ENCODE measurements at regions not wholly inside any gene's neighbourhood (a gene's known extent, or its start where the extent isn't known, plus 50 kb on each side); places are given as distances from the start of the nearest gene placed in this dataset.
"Not testable (repeated sequence)": the region's sequence is repeated elsewhere in the genome, so short reads cannot be mapped to it uniquely, and the experiment has no call there.

DNA sequence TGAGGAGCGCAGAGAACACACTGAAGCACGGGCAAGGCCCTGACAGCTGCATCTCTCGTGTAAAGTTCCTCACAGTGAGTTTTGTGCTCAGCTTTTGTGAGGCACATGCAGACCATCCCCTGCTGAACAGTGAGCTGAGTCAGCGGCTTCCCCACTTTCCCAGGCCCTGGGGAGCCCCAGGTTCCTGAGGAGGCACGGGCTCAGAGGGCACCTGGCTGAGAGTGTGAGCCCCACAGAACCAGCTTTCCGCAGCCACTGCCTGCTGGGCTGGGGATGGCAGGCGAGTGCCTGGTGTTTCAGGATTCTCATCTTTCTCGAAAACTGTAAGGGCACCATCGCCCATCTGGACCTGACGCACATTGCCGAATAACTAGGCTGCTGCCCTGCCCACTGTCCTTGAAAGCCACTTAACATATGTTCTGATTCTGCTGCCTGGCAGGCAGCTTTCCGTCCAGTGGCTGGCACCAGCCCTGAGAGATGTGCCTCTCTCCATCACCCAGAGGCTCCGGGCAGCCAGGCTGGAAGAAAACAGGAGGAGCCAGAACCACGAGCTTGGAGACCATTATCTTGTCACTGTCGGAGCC lies 266.7 kb upstream of the FOXF1 start:
- no peak for DNase-seq

DNA sequence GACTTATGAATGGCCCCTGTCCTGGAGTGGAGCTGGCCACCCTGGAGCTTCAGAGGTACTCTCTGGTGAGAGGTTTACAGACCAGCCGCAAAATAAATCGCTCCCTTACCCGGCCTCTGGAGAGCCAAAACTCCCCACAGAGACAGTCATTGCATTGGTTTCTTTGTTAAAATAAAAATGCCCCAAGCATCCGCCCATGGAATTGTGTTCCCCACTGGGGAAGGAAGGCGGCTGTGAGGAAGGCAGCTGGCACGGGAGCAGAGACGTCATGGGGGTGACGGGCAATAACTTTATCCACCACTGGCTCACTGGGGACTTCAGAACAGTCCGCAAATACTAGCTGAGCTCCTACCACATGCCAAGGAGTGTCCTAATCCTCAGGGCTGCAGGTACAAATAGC lies 266.2 kb upstream of the FOXF1 start:
- DNase-seq: no peak

GRCh38 chr16:86244936-86245335 lies 265.4 kb upstream of the FOXF1 start:
- no peak for DNase-seq

DNA sequence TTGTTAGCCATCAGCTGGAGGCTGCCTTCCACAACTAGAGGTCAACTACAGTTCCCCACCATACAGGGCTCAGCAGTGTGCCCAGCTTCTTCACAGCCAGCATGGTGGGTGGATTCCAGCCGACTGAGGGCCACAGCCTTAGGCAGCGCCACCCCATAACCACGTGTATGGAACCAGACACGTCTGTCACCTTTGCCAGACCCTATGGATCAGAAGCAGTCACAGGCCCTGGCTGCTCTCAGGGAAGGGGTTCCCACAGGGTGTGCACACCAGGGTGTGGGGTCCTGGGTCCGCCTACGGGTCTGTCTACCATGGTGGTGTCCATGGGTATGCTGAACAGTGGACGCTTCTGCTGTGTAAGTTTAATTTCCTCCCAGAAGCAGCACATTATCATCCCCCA lies 265.0 kb upstream of the FOXF1 start:
- DNase-seq: no peak

DNA sequence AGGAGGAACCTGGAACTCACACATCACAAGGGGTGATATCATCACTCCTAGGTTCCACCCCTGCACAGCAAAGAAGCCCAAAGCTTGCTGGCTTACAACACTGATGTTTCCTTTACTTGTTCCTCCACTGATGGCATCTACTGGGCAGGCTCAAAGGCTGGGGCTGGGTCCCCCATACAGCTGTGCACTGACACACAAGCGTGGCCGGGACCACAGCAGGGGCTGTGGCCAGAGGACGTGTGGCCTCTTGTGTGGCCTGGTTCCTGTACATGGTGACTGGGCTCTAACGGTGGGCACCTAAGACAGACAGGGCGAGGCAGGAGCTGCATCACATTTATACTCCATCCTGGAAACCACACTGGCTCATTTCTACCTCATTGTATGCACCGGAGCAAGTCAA lies 264.4 kb upstream of the FOXF1 start:
- DNase-seq: no peak

GRCh38 chr16:86248310-86248905 lies 261.9 kb upstream of the FOXF1 start:
- no peak for DNase-seq

- DNase-seq: no peak
Measured at GRCh38 chr16:86249631-86250030, 260.7 kb upstream of the FOXF1 start.

- DNase-seq: no peak
Measured at GRCh38 chr16:86251682-86252081, 258.6 kb upstream of the FOXF1 start.

DNA sequence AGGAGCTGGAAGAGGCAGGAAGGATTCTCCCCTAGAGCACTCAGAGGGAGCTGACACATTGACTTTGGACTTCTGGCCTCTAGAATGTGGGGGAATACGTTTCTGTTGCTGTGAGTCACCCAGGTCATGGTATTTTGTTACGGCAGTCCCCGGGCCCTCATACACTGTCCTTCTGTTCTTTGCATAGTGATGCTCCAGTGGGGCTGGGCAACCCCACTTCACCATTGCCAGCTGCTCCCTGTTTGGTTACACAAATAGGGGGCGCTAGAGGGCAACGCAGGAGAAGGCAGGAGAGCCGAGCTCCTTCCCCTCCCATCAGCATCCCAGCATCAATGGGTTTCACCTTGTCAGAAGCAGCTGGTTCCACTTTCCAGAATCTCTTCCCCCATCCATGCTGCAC lies 257.7 kb upstream of the FOXF1 start:
- no peak for DNase-seq

- no peak for DNase-seq
Measured at GRCh38 chr16:86255966-86256365, 254.4 kb upstream of the FOXF1 start.

DNA sequence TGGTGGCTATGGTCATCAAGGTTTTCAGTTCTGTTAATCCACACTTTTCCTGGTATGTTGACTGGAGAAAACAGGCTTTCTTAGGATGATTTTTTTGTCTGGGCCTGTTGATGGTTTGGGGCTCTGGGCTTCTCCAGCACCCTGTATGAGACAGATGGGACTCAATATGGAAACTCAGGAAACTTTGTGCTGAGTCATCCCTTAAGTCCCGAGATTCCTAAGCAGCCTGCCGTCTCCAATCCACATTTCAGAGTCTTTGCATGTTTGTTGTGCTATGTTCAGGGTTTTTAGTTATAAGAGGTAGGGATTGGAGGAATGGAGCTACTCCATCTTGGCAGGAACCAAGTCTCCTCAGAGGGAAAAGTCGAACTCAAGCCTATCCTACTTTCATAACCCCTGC lies 253.3 kb upstream of the FOXF1 start:
- DNase-seq: no peak

DNA sequence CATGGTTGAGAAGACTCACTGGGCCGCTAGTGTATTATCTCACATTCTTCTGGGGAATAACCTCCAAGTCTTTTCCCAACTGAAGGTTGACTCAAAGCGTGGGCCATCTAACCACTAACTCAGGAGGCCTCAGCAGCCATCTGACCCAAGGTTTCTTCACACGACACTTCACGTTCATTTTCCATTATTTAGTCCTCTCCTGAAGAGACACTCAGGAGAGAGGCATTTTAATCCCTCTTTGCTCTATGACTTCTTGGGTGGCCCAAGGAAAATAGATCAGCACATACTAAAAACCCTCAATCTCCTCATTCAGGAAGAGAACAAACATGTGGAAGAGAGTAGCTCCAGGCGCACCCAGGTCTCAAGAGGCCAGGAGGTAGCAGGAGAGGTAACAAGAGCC lies 252.8 kb upstream of the FOXF1 start:
- no peak for DNase-seq

GRCh38 chr16:86258713-86259112 lies 251.6 kb upstream of the FOXF1 start:
- no peak for DNase-seq

GRCh38 chr16:86259499-86259898 lies 250.8 kb upstream of the FOXF1 start:
- no peak for DNase-seq

DNA sequence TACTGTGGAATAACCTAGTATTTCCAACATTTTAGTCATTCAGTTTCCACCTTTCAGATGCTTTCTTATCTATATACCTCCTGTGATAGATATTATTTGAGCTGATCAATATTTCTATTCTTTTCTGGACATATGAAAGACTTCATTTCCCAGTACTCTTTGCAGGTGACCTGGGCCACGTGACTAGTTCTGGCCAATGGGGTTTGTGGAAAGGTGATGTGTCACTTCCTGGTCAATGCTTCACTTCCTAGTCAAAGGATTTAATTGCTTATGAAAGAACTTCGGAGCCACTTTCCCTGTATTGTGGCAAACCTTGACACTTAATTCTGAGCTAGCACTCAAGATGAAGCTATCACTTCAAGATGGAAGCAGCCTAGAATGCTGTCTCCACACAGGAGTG lies 248.9 kb upstream of the FOXF1 start:
- no peak for DNase-seq

DNA sequence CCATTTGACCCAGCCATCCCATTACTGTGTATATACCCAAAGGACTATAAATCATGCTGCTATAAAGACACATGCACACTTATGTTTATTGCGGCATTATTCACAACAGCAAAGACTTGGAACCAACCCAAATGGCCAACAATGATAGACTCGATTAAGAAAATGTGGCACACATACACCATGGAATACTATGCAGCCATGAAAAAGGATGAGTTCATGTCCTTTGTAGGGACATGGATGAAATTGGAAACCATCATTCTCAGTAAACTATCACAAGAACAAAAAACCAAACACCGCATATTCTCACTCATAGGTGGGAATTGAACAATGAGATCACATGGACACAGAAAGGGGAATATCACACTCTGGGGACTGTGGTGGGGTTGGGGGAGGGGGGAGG lies 242.7 kb upstream of the FOXF1 start:
- not testable (repeated sequence) for DNase-seq

GRCh38 chr16:86270696-86271095 lies 239.6 kb upstream of the FOXF1 start:
- no peak for DNase-seq

DNA sequence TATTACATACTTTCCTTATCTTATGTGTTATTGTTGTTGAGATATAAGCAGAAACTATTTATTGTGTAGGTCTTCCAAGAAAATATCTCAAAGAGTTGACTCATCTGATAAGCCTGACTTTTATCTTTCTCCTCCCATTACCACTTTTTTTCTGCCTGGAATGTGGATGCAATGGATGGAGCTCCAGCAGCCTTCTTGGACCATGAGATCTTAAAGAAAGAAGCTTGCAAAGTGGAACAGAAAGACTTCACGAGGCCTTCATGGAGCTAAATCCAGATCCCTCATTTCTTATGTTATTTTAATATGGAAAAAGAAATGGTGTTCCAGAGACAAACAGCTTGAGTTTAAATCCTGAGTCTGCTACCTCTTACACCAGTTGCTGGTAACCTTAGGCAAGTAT lies 237.6 kb upstream of the FOXF1 start:
- no peak for DNase-seq

- no peak for DNase-seq
Measured at GRCh38 chr16:86277221-86277620, 233.1 kb upstream of the FOXF1 start.

DNA sequence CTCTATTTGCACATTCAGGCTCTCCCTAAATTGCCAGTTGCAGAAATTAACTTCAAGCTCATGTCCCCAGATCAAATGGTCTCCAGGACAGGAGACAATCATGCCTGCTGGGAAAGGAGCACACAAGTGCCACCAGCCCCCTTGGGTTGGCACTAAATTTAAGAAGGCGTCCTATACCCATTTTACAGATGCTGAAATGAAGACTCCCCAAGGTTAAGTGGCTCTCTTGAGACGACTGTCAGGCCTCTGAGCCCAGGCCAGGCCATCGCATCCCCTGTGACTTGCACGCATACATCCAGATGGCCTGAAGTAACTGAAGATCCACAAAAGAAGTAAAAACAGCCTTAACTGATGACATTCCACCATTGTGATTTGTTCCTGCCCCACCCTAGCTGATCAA lies 232.5 kb upstream of the FOXF1 start:
- DNase-seq: not testable (repeated sequence)

- DNase-seq: no peak
Measured at GRCh38 chr16:86281421-86281820, 228.9 kb upstream of the FOXF1 start.

GRCh38 chr16:86283944-86284343 lies 226.4 kb upstream of the FOXF1 start:
- no peak for DNase-seq

DNA sequence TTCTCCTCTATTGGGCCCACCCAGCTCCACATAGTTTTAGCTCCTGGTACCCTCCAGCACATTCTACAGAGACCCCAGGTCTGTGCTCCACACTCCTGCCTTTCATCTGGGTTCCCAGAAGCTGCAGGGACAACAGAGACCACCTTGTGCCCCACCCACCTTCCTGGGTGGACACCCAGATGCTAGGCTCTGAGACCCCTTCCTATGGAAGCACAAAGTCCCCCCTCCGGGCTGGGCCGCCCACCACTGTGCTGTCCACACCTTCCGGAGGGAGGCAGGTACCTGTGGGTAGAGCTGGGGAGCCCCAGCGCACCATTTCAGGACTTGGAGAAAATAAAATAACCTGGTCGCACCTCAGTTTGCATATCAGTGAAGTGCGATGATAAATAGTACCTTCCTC lies 224.9 kb upstream of the FOXF1 start:
- DNase-seq: no peak

- no peak for DNase-seq
Measured at GRCh38 chr16:86285938-86286921, 224.1 kb upstream of the FOXF1 start.

Data from stimulated activated CD4-positive, alpha-beta T cell treated with anti-CD3 and anti-CD28 coated beads, Interleukin-2, amount 100 ng/mL, for 48 hours (primary cell).